ENCODE measurements at regions not wholly inside any gene's neighbourhood (a gene's known extent, or its start where the extent isn't known, plus 50 kb on each side); places are given as distances from the start of the nearest gene placed in this dataset.
A peak's percentile ranks its signal among the peaks of the same experiment; 100 is the strongest.

- H3K27me3 ChIP-seq (replicated peaks) = no peaks in the 10 kb centered on the region
- DNase-seq = peak; percentile 46
- no peak for TF ChIP-seq CTCF (IDR thresholded peaks at IDR 0.05; ENCODE audit: low read depth, low read length, missing control alignments)
- H3K4me3 ChIP-seq (ENCODE audit: low read depth, low read length) = no peak overlapping the region
- peak overlapping the region; percentile 3 for H3K27ac ChIP-seq
- H3K36me3 ChIP-seq (replicated peaks) = no peaks in the 10 kb centered on the region
- in situ Hi-C loops (cut with HindIII; ENCODE audit: low pct_ligation_motif_present, low sequenced_read_pairs) = no loop called here
These were observed 147.1 kb downstream of the ZNF608 start for GRCh38 chr5:124599028-124599973.

- DNase-seq = peak; percentile 80
- TF ChIP-seq CTCF (IDR thresholded peaks at IDR 0.05; ENCODE audit: low read depth, low read length, missing control alignments) = no peak
- Histone ChIP-seq H3K27ac (peak overlapping the region; percentile 22), H3K27me3 (replicated peaks) (no peaks in the 10 kb centered on the region), H3K4me3 (ENCODE audit: low read depth, low read length) (no peak overlapping the region), H3K36me3 (replicated peaks) (no peaks in the 10 kb centered on the region)
- in situ Hi-C loops (cut with HindIII; ENCODE audit: low pct_ligation_motif_present, low sequenced_read_pairs) = no loop called here
These were observed 149.6 kb downstream of the ZNF608 start for GRCh38 chr5:124596595-124597421.

GRCh38 chr5:124593952-124594351 is 152.5 kb downstream of the ZNF608 start:
- in situ Hi-C loops (cut with HindIII; ENCODE audit: low pct_ligation_motif_present, low sequenced_read_pairs) = no loop called here
- Histone ChIP-seq H3K4me3 (ENCODE audit: low read depth, low read length) (no peak overlapping the region), H3K36me3 (replicated peaks) (no peaks in the 10 kb centered on the region), H3K27me3 (replicated peaks) (no peaks in the 10 kb centered on the region), H3K27ac (no peak overlapping the region)
- TF ChIP-seq CTCF (IDR thresholded peaks at IDR 0.05; ENCODE audit: low read depth, low read length, missing control alignments) = no peak
- no peak for DNase-seq

- in situ Hi-C loops (cut with HindIII; ENCODE audit: low pct_ligation_motif_present, low sequenced_read_pairs) = no loop called here
- TF ChIP-seq CTCF (IDR thresholded peaks at IDR 0.05; ENCODE audit: low read depth, low read length, missing control alignments) = no peak
- no peaks in the 10 kb centered on the region for H3K27me3 ChIP-seq (replicated peaks)
- H3K27ac ChIP-seq = no peak overlapping the region
- H3K36me3 ChIP-seq (replicated peaks) = no peaks in the 10 kb centered on the region
- DNase-seq = no peak
- no peak overlapping the region for H3K4me3 ChIP-seq (ENCODE audit: low read depth, low read length)
These were observed 153.5 kb downstream of the ZNF608 start for GRCh38 chr5:124592891-124593290.

- Histone ChIP-seq H3K27me3 (replicated peaks) (no peaks in the 10 kb centered on the region), H3K36me3 (replicated peaks) (no peaks in the 10 kb centered on the region), H3K4me3 (ENCODE audit: low read depth, low read length) (no peak overlapping the region), H3K27ac (no peak overlapping the region)
- in situ Hi-C loops (cut with HindIII; ENCODE audit: low pct_ligation_motif_present, low sequenced_read_pairs) = no loop called here
- no peak for TF ChIP-seq CTCF (IDR thresholded peaks at IDR 0.05; ENCODE audit: low read depth, low read length, missing control alignments)
- no peak for DNase-seq
These were observed 154.9 kb downstream of the ZNF608 start for GRCh38 chr5:124591583-124591982.
